ENCODE measurements at regions not wholly inside any gene's neighbourhood (a gene's known extent, or its start where the extent isn't known, plus 50 kb on each side); places are given as distances from the start of the nearest gene placed in this dataset.

DNA sequence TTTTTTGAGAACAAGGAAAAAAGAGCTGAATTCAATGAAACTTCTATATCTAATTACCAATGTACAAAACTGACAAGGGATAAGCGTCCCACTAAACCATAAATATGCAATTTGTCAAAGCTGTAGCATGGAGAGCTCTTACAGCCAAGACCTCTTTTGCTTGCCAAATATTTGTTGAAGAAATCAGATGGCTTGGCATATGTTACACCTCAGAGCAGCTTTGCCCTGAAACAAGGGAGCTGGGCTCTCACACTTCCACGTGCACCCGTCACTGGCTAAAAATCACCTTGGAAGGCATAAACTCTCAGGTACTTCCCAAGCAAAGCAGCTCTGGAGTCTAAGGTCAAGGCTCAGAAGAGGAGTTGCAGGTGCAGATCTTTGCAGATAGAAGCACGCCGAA lies 324.7 kb upstream of the SLCO3A1 start:
- no peaks in the 10 kb centered on the region for H3K9me3 Mint-ChIP-seq
- H3K27ac Mint-ChIP-seq = no peak overlapping the region
- H3K4me1 Mint-ChIP-seq (ENCODE audit: low read depth) = peaks cover 25% of the 10 kb centered on the region
- H3K27me3 Mint-ChIP-seq (ENCODE audit: low read depth) = peaks cover 8% of the 10 kb centered on the region
- H3K4me3 Mint-ChIP-seq = no peak overlapping the region
- no peaks in the 10 kb centered on the region for H3K36me3 Mint-ChIP-seq (ENCODE audit: low read depth)

- H3K4me3 Mint-ChIP-seq = no peak overlapping the region
- H3K9me3 Mint-ChIP-seq = no peaks in the 10 kb centered on the region
- H3K4me1 Mint-ChIP-seq (ENCODE audit: low read depth) = peaks cover 19% of the 10 kb centered on the region
- H3K36me3 Mint-ChIP-seq (ENCODE audit: low read depth) = no peaks in the 10 kb centered on the region
- H3K27me3 Mint-ChIP-seq (ENCODE audit: low read depth) = peaks cover 8% of the 10 kb centered on the region
- no peak overlapping the region for H3K27ac Mint-ChIP-seq
Observed at GRCh38 chr15:91529534-91529933, 324.0 kb upstream of the SLCO3A1 start.

GRCh38 chr15:91530279-91530678 lies 323.2 kb upstream of the SLCO3A1 start:
- Mint-ChIP-seq H3K4me1 (ENCODE audit: low read depth) (peaks cover 19% of the 10 kb centered on the region), H3K36me3 (ENCODE audit: low read depth) (no peaks in the 10 kb centered on the region), H3K27ac (no peak overlapping the region), H3K9me3 (no peaks in the 10 kb centered on the region), H3K27me3 (ENCODE audit: low read depth) (peaks cover 8% of the 10 kb centered on the region), H3K4me3 (no peak overlapping the region)

DNA sequence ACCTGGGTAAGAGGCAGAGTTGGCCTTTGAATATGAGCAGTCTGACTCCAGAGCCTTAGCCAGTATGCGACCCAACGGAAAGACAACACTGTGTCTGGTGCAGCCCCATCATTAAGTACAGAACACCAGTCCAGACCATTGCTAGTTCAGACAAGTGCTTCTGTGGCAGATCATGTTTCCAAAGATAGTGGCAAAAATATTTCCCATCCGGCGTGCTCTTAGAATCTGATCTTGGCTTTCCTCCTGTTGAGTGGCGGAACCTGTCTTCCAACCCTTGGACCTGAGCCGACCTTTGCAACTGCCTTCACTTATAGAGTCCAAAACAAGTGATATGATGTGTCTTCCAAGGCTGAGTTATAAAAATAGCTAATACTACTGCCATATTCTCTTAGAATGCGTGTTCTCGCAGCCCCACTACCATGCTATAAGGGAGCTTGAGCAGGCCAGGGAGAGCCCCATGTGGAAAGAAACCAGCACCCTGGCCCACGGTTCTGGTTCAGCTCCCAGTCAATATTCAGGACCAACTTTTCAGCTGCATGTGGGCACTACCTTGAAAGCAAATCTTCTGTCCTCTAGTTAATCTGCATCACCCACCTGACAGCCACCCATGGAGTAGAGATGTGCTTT lies 322.4 kb upstream of the SLCO3A1 start:
- no peak overlapping the region for H3K27ac Mint-ChIP-seq
- H3K4me3 Mint-ChIP-seq = no peak overlapping the region
- H3K9me3 Mint-ChIP-seq = no peaks in the 10 kb centered on the region
- H3K36me3 Mint-ChIP-seq (ENCODE audit: low read depth) = no peaks in the 10 kb centered on the region
- H3K27me3 Mint-ChIP-seq (ENCODE audit: low read depth) = peaks cover 8% of the 10 kb centered on the region
- peaks cover 21% of the 10 kb centered on the region for H3K4me1 Mint-ChIP-seq (ENCODE audit: low read depth)

GRCh38 chr15:91534235-91534634 lies 319.3 kb upstream of the SLCO3A1 start:
- Mint-ChIP-seq H3K27ac (no peak overlapping the region), H3K4me3 (no peak overlapping the region), H3K4me1 (ENCODE audit: low read depth) (peaks cover 11% of the 10 kb centered on the region), H3K27me3 (ENCODE audit: low read depth) (peaks cover 4% of the 10 kb centered on the region), H3K9me3 (no peaks in the 10 kb centered on the region), H3K36me3 (ENCODE audit: low read depth) (no peaks in the 10 kb centered on the region)

- Mint-ChIP-seq H3K27me3 (ENCODE audit: low read depth) (peaks cover 4% of the 10 kb centered on the region), H3K4me1 (ENCODE audit: low read depth) (peaks cover 5% of the 10 kb centered on the region)
Observed at GRCh38 chr15:91534976-91535375, 318.5 kb upstream of the SLCO3A1 start.

DNA sequence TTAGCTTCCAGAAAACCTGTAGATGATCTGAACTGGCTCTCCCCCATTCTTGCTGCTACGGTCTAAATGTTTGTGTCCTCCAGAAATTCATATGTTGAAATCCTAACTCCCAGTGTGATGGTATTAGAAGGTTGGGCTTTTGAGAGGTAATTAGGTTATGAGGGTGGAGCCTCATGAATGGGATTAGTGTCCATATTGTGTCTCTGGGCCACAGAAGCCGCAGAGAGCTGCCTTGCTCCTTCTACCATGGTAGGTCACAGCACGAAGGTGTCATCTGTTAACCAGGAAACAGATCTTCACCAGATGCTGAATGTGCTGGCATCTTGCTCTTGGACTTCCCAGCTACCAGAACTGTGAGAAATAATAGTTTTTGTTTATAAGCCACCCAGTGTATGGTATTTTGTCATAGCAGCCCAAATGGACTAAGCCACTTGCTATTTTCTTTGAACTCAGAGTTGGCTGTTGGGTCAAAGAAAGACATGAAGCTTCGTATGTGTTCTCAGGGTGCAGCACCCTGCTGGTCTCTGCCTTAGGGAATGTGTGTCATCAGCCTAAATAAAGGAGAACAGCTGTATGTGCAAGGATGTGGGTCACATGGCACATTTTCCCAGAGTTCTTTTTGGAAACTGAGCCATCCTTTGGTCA lies 317.5 kb upstream of the SLCO3A1 start:
- Mint-ChIP-seq H3K4me3 (no peak overlapping the region), H3K27ac (no peak overlapping the region), H3K4me1 (ENCODE audit: low read depth) (peaks cover 2% of the 10 kb centered on the region), H3K36me3 (ENCODE audit: low read depth) (no peaks in the 10 kb centered on the region), H3K27me3 (ENCODE audit: low read depth) (peaks cover 4% of the 10 kb centered on the region), H3K9me3 (no peaks in the 10 kb centered on the region)

More at GRCh38 chr15:91534976-91535375, 318.5 kb upstream of the SLCO3A1 start:
- Mint-ChIP-seq H3K27ac (no peak overlapping the region), H3K36me3 (ENCODE audit: low read depth) (no peaks in the 10 kb centered on the region), H3K4me3 (no peak overlapping the region), H3K9me3 (no peaks in the 10 kb centered on the region)

DNA sequence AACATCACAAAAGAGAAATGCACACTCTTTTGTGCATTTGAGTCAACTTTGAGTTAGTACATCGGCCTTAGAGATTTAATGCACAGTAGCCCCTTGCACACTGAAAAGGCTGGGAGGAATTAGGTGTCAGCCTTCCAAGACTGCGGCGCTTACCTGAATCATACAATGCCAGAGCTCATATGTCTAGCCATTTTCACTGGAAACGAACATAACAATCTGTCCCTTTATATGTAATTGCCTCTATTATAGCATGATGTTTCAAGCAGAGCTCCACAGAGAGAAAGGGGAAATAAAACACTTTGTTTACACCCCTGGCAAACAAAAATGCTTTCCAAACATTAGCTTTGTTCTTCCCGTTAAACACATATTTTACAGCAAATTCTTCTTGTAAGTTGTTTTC lies 315.7 kb upstream of the SLCO3A1 start:
- no peaks in the 10 kb centered on the region for H3K9me3 Mint-ChIP-seq
- peaks cover 15% of the 10 kb centered on the region for H3K27me3 Mint-ChIP-seq (ENCODE audit: low read depth)
- H3K36me3 Mint-ChIP-seq (ENCODE audit: low read depth) = no peaks in the 10 kb centered on the region
- no peak overlapping the region for H3K27ac Mint-ChIP-seq
- H3K4me3 Mint-ChIP-seq = no peak overlapping the region
- H3K4me1 Mint-ChIP-seq (ENCODE audit: low read depth) = peaks cover 2% of the 10 kb centered on the region

GRCh38 chr15:91538782-91539181 lies 314.7 kb upstream of the SLCO3A1 start:
- H3K27me3 Mint-ChIP-seq (ENCODE audit: low read depth) = peaks cover 24% of the 10 kb centered on the region
- H3K9me3 Mint-ChIP-seq = no peaks in the 10 kb centered on the region
- no peaks in the 10 kb centered on the region for H3K36me3 Mint-ChIP-seq (ENCODE audit: low read depth)
- H3K4me1 Mint-ChIP-seq (ENCODE audit: low read depth) = peaks cover 2% of the 10 kb centered on the region
- H3K4me3 Mint-ChIP-seq = no peak overlapping the region
- no peak overlapping the region for H3K27ac Mint-ChIP-seq

- H3K9me3 Mint-ChIP-seq = no peaks in the 10 kb centered on the region
- no peak overlapping the region for H3K4me3 Mint-ChIP-seq
- no peaks in the 10 kb centered on the region for H3K36me3 Mint-ChIP-seq (ENCODE audit: low read depth)
- peaks cover 33% of the 10 kb centered on the region for H3K27me3 Mint-ChIP-seq (ENCODE audit: low read depth)
- no peaks in the 10 kb centered on the region for H3K4me1 Mint-ChIP-seq (ENCODE audit: low read depth)
- no peak overlapping the region for H3K27ac Mint-ChIP-seq
Observed at GRCh38 chr15:91541286-91541685, 312.2 kb upstream of the SLCO3A1 start.

GRCh38 chr15:91542226-91542625 lies 311.3 kb upstream of the SLCO3A1 start:
- Mint-ChIP-seq H3K36me3 (ENCODE audit: low read depth) (no peaks in the 10 kb centered on the region), H3K27me3 (ENCODE audit: low read depth) (peaks cover 35% of the 10 kb centered on the region), H3K27ac (no peak overlapping the region), H3K4me3 (no peak overlapping the region), H3K4me1 (ENCODE audit: low read depth) (no peaks in the 10 kb centered on the region), H3K9me3 (no peaks in the 10 kb centered on the region)

GRCh38 chr15:91547356-91547755 lies 306.2 kb upstream of the SLCO3A1 start:
- H3K9me3 Mint-ChIP-seq = no peaks in the 10 kb centered on the region
- H3K36me3 Mint-ChIP-seq (ENCODE audit: low read depth) = no peaks in the 10 kb centered on the region
- no peak overlapping the region for H3K4me3 Mint-ChIP-seq
- no peak overlapping the region for H3K27ac Mint-ChIP-seq
- no peaks in the 10 kb centered on the region for H3K4me1 Mint-ChIP-seq (ENCODE audit: low read depth)
- H3K27me3 Mint-ChIP-seq (ENCODE audit: low read depth) = peaks cover 22% of the 10 kb centered on the region

DNA sequence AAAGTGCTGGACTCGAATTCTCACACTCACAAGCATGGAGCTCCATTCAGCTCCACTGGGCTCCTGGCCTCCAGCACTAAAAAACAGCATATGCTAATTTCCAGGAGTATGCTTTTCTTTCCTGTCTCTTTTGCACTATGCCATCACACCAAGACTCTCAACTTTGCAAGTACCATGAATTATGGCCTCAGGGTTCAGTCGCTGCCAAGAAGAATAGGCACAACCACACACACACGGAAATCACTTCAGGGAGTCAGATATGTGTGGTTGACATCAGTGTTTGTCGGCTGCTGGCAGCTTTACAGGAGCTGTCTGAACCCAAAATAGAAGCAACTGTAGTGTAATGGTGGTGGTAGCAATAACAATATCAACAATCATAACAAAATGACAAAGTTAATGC lies 305.0 kb upstream of the SLCO3A1 start:
- Mint-ChIP-seq H3K4me3 (no peak overlapping the region), H3K36me3 (ENCODE audit: low read depth) (no peaks in the 10 kb centered on the region), H3K4me1 (ENCODE audit: low read depth) (no peaks in the 10 kb centered on the region), H3K27me3 (ENCODE audit: low read depth) (peaks cover 13% of the 10 kb centered on the region), H3K27ac (no peak overlapping the region), H3K9me3 (no peaks in the 10 kb centered on the region)

DNA sequence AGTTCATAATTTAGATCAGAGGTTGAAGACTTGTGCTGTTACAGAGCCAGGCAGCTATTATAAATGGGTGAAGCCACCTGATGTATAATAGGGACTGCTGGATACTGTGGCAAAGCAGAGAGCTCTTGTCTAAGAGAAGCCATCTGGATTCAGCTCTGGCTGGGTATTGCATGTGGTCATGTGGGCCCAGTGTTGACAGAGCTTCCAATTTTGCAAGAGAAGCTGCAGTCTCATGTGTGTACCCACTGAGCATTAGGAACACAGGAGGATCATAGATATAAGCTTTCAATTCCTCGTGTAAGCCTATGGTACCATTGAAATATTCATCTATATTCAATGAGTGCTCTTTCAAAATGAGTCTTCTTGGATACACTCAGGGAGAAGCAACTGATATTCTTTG lies 303.9 kb upstream of the SLCO3A1 start:
- no peaks in the 10 kb centered on the region for H3K4me1 Mint-ChIP-seq (ENCODE audit: low read depth)
- no peaks in the 10 kb centered on the region for H3K9me3 Mint-ChIP-seq
- no peak overlapping the region for H3K27ac Mint-ChIP-seq
- peaks cover 7% of the 10 kb centered on the region for H3K27me3 Mint-ChIP-seq (ENCODE audit: low read depth)
- H3K4me3 Mint-ChIP-seq = no peak overlapping the region
- no peaks in the 10 kb centered on the region for H3K36me3 Mint-ChIP-seq (ENCODE audit: low read depth)

DNA sequence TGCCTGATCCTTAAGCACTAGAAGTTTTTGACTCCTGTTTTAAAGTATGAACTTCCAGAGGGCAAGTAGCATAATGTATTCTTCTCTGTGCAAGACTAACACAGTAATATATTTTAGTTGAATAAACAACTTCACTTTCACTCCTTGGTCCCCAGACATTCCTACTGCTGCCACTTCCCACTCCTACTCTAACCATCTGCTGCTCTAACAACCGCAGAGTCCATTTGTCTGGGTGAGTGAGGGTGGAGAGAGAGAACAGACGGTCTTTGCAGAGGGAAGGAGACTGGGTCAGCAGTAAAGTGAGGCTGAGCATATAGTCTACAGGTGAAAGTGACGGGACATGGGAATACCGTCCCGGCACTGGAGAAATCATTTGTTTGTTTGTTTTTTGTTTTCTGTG lies 301.0 kb upstream of the SLCO3A1 start:
- Mint-ChIP-seq H3K4me1 (ENCODE audit: low read depth) (no peaks in the 10 kb centered on the region), H3K36me3 (ENCODE audit: low read depth) (no peaks in the 10 kb centered on the region), H3K27ac (no peak overlapping the region), H3K27me3 (ENCODE audit: low read depth) (peaks cover 3% of the 10 kb centered on the region), H3K9me3 (no peaks in the 10 kb centered on the region), H3K4me3 (no peak overlapping the region)
